GM19452 (cell line): ENCODE measurements at regions not wholly inside any gene's neighbourhood (a gene's known extent, or its start where the extent isn't known, plus 50 kb on each side); places are given as distances from the start of the nearest gene placed in this dataset.

Source experiments
- ATAC-seq: cut with Tn5 transposase; IDR thresholded peaks from one replicate; pipeline ENCODE4 v1.9.1; 2021; ENCODE audit not compliant: unreplicated experiment

GRCh38 chr21:25334046-25334730 lies 273.1 kb downstream of the MRPL39 start:
- ATAC-seq = no peak

GRCh38 chr21:25331286-25331685 lies 276.0 kb downstream of the MRPL39 start:
- no peak for ATAC-seq

GRCh38 chr21:25330266-25330665 lies 277.0 kb downstream of the MRPL39 start:
- ATAC-seq = no peak

- no peak for ATAC-seq
Observed at GRCh38 chr21:25329227-25329825, 278.0 kb downstream of the MRPL39 start.

GRCh38 chr21:25328736-25329135 lies 278.5 kb downstream of the MRPL39 start:
- ATAC-seq = no peak

GRCh38 chr21:25326181-25326580 lies 281.1 kb downstream of the MRPL39 start:
- ATAC-seq = no peak

- ATAC-seq = no peak
Observed at GRCh38 chr21:25324666-25325065, 282.6 kb downstream of the MRPL39 start.

GRCh38 chr21:25323356-25323949 lies 283.8 kb downstream of the MRPL39 start:
- ATAC-seq = no peak

- ATAC-seq = no peak
Observed at GRCh38 chr21:25314247-25314646, 293.0 kb downstream of the MRPL39 start.

GRCh38 chr21:25313829-25314228 lies 293.5 kb downstream of the MRPL39 start:
- ATAC-seq = no peak

- no peak for ATAC-seq
Observed at GRCh38 chr21:25307489-25307888, 299.8 kb downstream of the MRPL39 start.

- ATAC-seq = no peak
Observed at GRCh38 chr21:25304611-25305010, 302.7 kb downstream of the MRPL39 start.

- no peak for ATAC-seq
Observed at GRCh38 chr21:25300632-25301031, 306.6 kb downstream of the MRPL39 start.

- ATAC-seq = peak; percentile 95
Observed at GRCh38 chr21:25298512-25299491, 308.5 kb downstream of the MRPL39 start.

GRCh38 chr21:25297117-25297516 lies 310.2 kb downstream of the MRPL39 start:
- no peak for ATAC-seq

GRCh38 chr21:25296252-25296651 lies 311.0 kb downstream of the MRPL39 start:
- no peak for ATAC-seq

GRCh38 chr21:25292396-25292795 lies 314.9 kb downstream of the MRPL39 start:
- ATAC-seq = no peak

GRCh38 chr21:25283720-25284119 lies 323.6 kb downstream of the MRPL39 start:
- no peak for ATAC-seq

GRCh38 chr21:25281134-25281533 lies 326.1 kb downstream of the MRPL39 start:
- ATAC-seq = no peak

- ATAC-seq = no peak
Observed at GRCh38 chr21:25280061-25280460, 327.2 kb downstream of the MRPL39 start.

- ATAC-seq = no peak
Observed at GRCh38 chr21:25273959-25274358, 333.3 kb downstream of the MRPL39 start.
